ENCODE measurements at regions not wholly inside any gene's neighbourhood (a gene's known extent, or its start where the extent isn't known, plus 50 kb on each side); places are given as distances from the start of the nearest gene placed in this dataset.
A peak's percentile ranks its signal among the peaks of the same experiment; 100 is the strongest.
"Not testable (repeated sequence)": the region's sequence is repeated elsewhere in the genome, so short reads cannot be mapped to it uniquely, and the experiment has no call there.

GRCh38 chr1:224535641-224536040, 80.5 kb upstream of the CNIH3 start:
- no peak for DNase-seq

- no peak for DNase-seq
These were observed 76.1 kb upstream of the CNIH3 start for GRCh38 chr1:224539971-224540370.

GRCh38 chr1:224540535-224540934, 75.6 kb upstream of the CNIH3 start:
- DNase-seq, result no peak

- no peak for DNase-seq
These were observed 74.9 kb upstream of the CNIH3 start for GRCh38 chr1:224541072-224541790.

- no peak for DNase-seq
These were observed 74.1 kb upstream of the CNIH3 start for GRCh38 chr1:224541901-224542630.

GRCh38 chr1:224542783-224543440, 73.2 kb upstream of the CNIH3 start:
- peak; percentile 91 for DNase-seq

GRCh38 chr1:224543453-224543852, 72.7 kb upstream of the CNIH3 start:
- DNase-seq, result no peak

- no peak for DNase-seq
These were observed 71.6 kb upstream of the CNIH3 start for GRCh38 chr1:224544346-224545110.

GRCh38 chr1:224545571-224545970, 70.5 kb upstream of the CNIH3 start:
- no peak for DNase-seq

GRCh38 chr1:224548676-224549075, 67.4 kb upstream of the CNIH3 start:
- no peak for DNase-seq

GRCh38 chr1:224551189-224551588, 64.9 kb upstream of the CNIH3 start:
- DNase-seq, result not testable (repeated sequence)

- DNase-seq, result no peak
These were observed 62.1 kb upstream of the CNIH3 start for GRCh38 chr1:224554056-224554455.

GRCh38 chr1:224554620-224555259, 61.4 kb upstream of the CNIH3 start:
- DNase-seq, result no peak

- no peak for DNase-seq
These were observed 57.2 kb upstream of the CNIH3 start for GRCh38 chr1:224558904-224559303.

- DNase-seq, result peak; percentile 7
These were observed 56.0 kb upstream of the CNIH3 start for GRCh38 chr1:224559981-224560728.

- not testable (repeated sequence) for DNase-seq
These were observed 53.2 kb upstream of the CNIH3 start for GRCh38 chr1:224562881-224563280.

- no peak for DNase-seq
These were observed 52.5 kb upstream of the CNIH3 start for GRCh38 chr1:224563666-224564065.

- no peak for DNase-seq
These were observed 51.5 kb upstream of the CNIH3 start for GRCh38 chr1:224564454-224565084.

- peak; percentile 37 for DNase-seq
These were observed 50.9 kb upstream of the CNIH3 start for GRCh38 chr1:224565186-224565585.

- DNase-seq, result no peak
These were observed 50.3 kb upstream of the CNIH3 start for GRCh38 chr1:224565611-224566406.
